Vagina (tissue), 2 donors: ENCODE measurements at regions not wholly inside any gene's neighbourhood (a gene's known extent, or its start where the extent isn't known, plus 50 kb on each side); places are given as distances from the start of the nearest gene placed in this dataset.

ENCODE experiments used
- CTCF ChIP-seq, 3 experiments: fragments of 450-650 bp in 2 of 3; fragments of 200-600 bp in 1 of 3; sonication (generic) in 1 of 3; IDR thresholded peaks; one replicate each; pipeline ENCODE4 v1.5.1; 2017 to 2019; ENCODE audit warnings: antibody characterized with exemption in 3 of 3, mild to moderate bottlenecking in 2 of 3, moderate library complexity in 2 of 3
- POLR2A ChIP-seq, 2 donors: fragments of 450-650 bp; IDR thresholded peaks; one replicate each; pipeline ENCODE4 v1.6.1; 2017; ENCODE audit warnings: antibody characterized with exemption in 2 of 2, mild to moderate bottlenecking in 2 of 2, moderate library complexity in 2 of 2
- POLR2AphosphoS5 ChIP-seq, 2 donors: sonication (generic); formaldehyde crosslinking; IDR thresholded peaks; one replicate each; pipeline ENCODE4 v1.9.0; 2017; ENCODE audit warnings: antibody characterized with exemption in 2 of 2, mild to moderate bottlenecking in 2 of 2, low read depth in 1 of 2; ENCODE audit not compliant: insufficient read depth in 1 of 2

- TF ChIP-seq CTCF (IDR thresholded peaks at IDR 0.05), result no peak
- no peak for TF ChIP-seq POLR2A (IDR thresholded peaks at IDR 0.05)
- TF ChIP-seq POLR2AphosphoS5 (IDR thresholded peaks at IDR 0.05; ENCODE audit: insufficient read depth in 1 of 2, low read depth in 1 of 2), result no peak
Observed at GRCh38 chr6:156387472-156387871, 389.7 kb upstream of the ARID1B start.
